HEK293 (cell line): ENCODE measurements at regions not wholly inside any gene's neighbourhood (a gene's known extent, or its start where the extent isn't known, plus 50 kb on each side); places are given as distances from the start of the nearest gene placed in this dataset.

Experiments used
- ATF2 ChIP-seq: fragments of 450-650 bp; formaldehyde crosslinking; IDR thresholded peaks from 2 replicates; pipeline ENCODE4 v1.5.1; 2016; ENCODE audit warnings: missing biosample characterization, missing genetic modification characterization, low read depth
- GFI1B ChIP-seq: fragments of 450-650 bp; formaldehyde crosslinking; IDR thresholded peaks from 2 replicates; pipeline ENCODE4 v1.5.1; 2016; ENCODE audit warnings: missing biosample characterization, missing genetic modification characterization
- GLI2 ChIP-seq: fragments of 450-650 bp; formaldehyde crosslinking; IDR thresholded peaks from 2 replicates; pipeline ENCODE4; 2017; ENCODE audit warnings: missing biosample characterization, missing genetic modification characterization, low read depth, borderline replicate concordance
- GLIS1 ChIP-seq: fragments of 450-650 bp; formaldehyde crosslinking; IDR thresholded peaks from 2 replicates; pipeline ENCODE4 v1.5.1; 2016; ENCODE audit warnings: missing biosample characterization, missing genetic modification characterization
- HIC1 ChIP-seq: fragments of 450-650 bp; formaldehyde crosslinking; IDR thresholded peaks from 2 replicates; pipeline ENCODE4 v1.5.1; 2016; ENCODE audit warnings: missing biosample characterization, missing genetic modification characterization
- INSM2 ChIP-seq: fragments of 450-650 bp; formaldehyde crosslinking; IDR thresholded peaks from 2 replicates; pipeline ENCODE4 v1.5.1; 2016; ENCODE audit warnings: missing biosample characterization, missing genetic modification characterization
- KLF7 ChIP-seq: fragments of 450-650 bp; formaldehyde crosslinking; IDR thresholded peaks from 2 replicates; pipeline ENCODE4 v1.5.1; 2016; ENCODE audit warnings: missing biosample characterization, missing genetic modification characterization, borderline replicate concordance
- KLF8 ChIP-seq: fragments of 450-650 bp; formaldehyde crosslinking; IDR thresholded peaks from 2 replicates; pipeline ENCODE4 v1.5.1; 2016; ENCODE audit warnings: missing biosample characterization, missing genetic modification characterization
- OSR2 ChIP-seq: fragments of 450-650 bp; formaldehyde crosslinking; IDR thresholded peaks from 2 replicates; pipeline ENCODE4 v1.5.1; 2016; ENCODE audit warnings: missing biosample characterization, missing genetic modification characterization
- OVOL3 ChIP-seq: fragments of 450-650 bp; formaldehyde crosslinking; IDR thresholded peaks from 2 replicates; pipeline ENCODE4 v1.5.1; 2016; ENCODE audit warnings: missing biosample characterization, missing genetic modification characterization
- PRDM10 ChIP-seq: fragments of 450-650 bp; formaldehyde crosslinking; IDR thresholded peaks from 2 replicates; pipeline ENCODE4 v1.5.1; 2016; ENCODE audit warnings: missing biosample characterization, missing genetic modification characterization
- SCRT1 ChIP-seq: fragments of 450-650 bp; formaldehyde crosslinking; IDR thresholded peaks from 2 replicates; pipeline ENCODE4 v1.5.1; 2016; ENCODE audit warnings: missing biosample characterization, missing genetic modification characterization, borderline replicate concordance
- SP2 ChIP-seq: fragments of 450-650 bp; formaldehyde crosslinking; IDR thresholded peaks from 2 replicates; pipeline ENCODE4 v1.5.1; 2016; ENCODE audit warnings: missing biosample characterization, missing genetic modification characterization
- SP7 ChIP-seq: fragments of 450-650 bp; formaldehyde crosslinking; IDR thresholded peaks from 2 replicates; pipeline ENCODE4 v1.5.1; 2016; ENCODE audit warnings: missing biosample characterization, missing genetic modification characterization
- WT1 ChIP-seq: fragments of 450-650 bp; formaldehyde crosslinking; IDR thresholded peaks from 2 replicates; pipeline ENCODE4 v1.5.1; 2016; ENCODE audit warnings: missing biosample characterization, missing genetic modification characterization
- ZBTB21 ChIP-seq: fragments of 450-650 bp; formaldehyde crosslinking; IDR thresholded peaks from 2 replicates; pipeline ENCODE4 v1.5.1; 2017; ENCODE audit warnings: missing biosample characterization, missing genetic modification characterization
- ZBTB44 ChIP-seq: fragments of 450-650 bp; IDR thresholded peaks from 2 replicates; pipeline ENCODE4 v1.5.1; 2018; ENCODE audit warnings: missing biosample characterization, mild to moderate bottlenecking, missing genetic modification characterization
- ZBTB48 ChIP-seq: fragments of 450-650 bp; formaldehyde crosslinking; IDR thresholded peaks from 2 replicates; pipeline ENCODE4 v1.5.1; 2016; ENCODE audit warnings: missing biosample characterization, missing genetic modification characterization
- ZNF10 ChIP-seq: fragments of 450-650 bp; formaldehyde crosslinking; IDR thresholded peaks from 2 replicates; pipeline ENCODE4 v1.5.1; 2017; ENCODE audit warnings: missing biosample characterization, missing genetic modification characterization
- ZNF184 ChIP-seq: fragments of 450-650 bp; IDR thresholded peaks from 2 replicates; pipeline ENCODE4 v1.5.1; 2018; ENCODE audit warnings: missing biosample characterization, mild to moderate bottlenecking, missing genetic modification characterization
- ZNF362 ChIP-seq: fragments of 450-650 bp; formaldehyde crosslinking; IDR thresholded peaks from 2 replicates; pipeline ENCODE4 v1.5.1; 2016; ENCODE audit warnings: missing biosample characterization, missing genetic modification characterization
- ZNF394 ChIP-seq: fragments of 450-650 bp; formaldehyde crosslinking; IDR thresholded peaks from 2 replicates; pipeline ENCODE4 v1.5.1; 2016; ENCODE audit warnings: missing biosample characterization, missing genetic modification characterization, mild to moderate bottlenecking, moderate library complexity, borderline replicate concordance
- ZNF449 ChIP-seq: fragments of 450-650 bp; formaldehyde crosslinking; IDR thresholded peaks from 2 replicates; pipeline ENCODE4 v1.5.1; 2017; ENCODE audit warnings: missing biosample characterization, mild to moderate bottlenecking, missing genetic modification characterization, moderate library complexity
- ZNF561 ChIP-seq: fragments of 450-650 bp; IDR thresholded peaks from 2 replicates; pipeline ENCODE4 v1.5.1; 2018; ENCODE audit warnings: missing biosample characterization, missing genetic modification characterization, borderline replicate concordance
- ZNF629 ChIP-seq: fragments of 450-650 bp; formaldehyde crosslinking; IDR thresholded peaks from 2 replicates; pipeline ENCODE4 v1.5.1; 2017; ENCODE audit warnings: missing biosample characterization, missing genetic modification characterization
- ZXDB ChIP-seq: fragments of 450-650 bp; formaldehyde crosslinking; IDR thresholded peaks from 2 replicates; pipeline ENCODE4 v1.5.1; 2016; ENCODE audit warnings: missing biosample characterization, missing genetic modification characterization

GRCh38 chr4:71111133-71111532, 117.7 kb downstream of the DCK start (continued):
- TF ChIP-seq ZNF362 (tag by site-specific recombination) (peak; percentile 72), SP2 (peak; percentile 7; the same call in 1 of the 2 replicates), SP7 (tag by site-specific recombination) (peak; percentile 84), WT1 (tag by site-specific recombination) (peak; percentile 90), KLF7 (tag by site-specific recombination) (peak; percentile 37; the same call in 1 of the 2 replicates), ZNF561 (tag by site-specific recombination) (peak; percentile 83), ZXDB (tag by site-specific recombination) (peak; percentile 85), PRDM10 (tag by site-specific recombination) (peak; percentile 21; the same call in 1 of the 2 replicates), HIC1 (tag by site-specific recombination) (peak; percentile 81), GLI2 (tag by site-specific recombination) (peak; percentile 88), ZBTB21 (tag by site-specific recombination) (0 out of 2 replicates have a peak, but pooled peaks have one; percentile 41), ATF2 (tag by site-specific recombination) (peak; percentile 38; the same call in 1 of the 2 replicates), ZNF449 (tag by site-specific recombination) (peak; percentile 16; the same call in 1 of the 2 replicates), ZBTB48 (0 out of 2 replicates have a peak, but pooled peaks have one; percentile 25), ZNF394 (tag by site-specific recombination) (peak; percentile 59; the same call in 1 of the 2 replicates), ZBTB44 (tag by site-specific recombination) (peak; percentile 96), GFI1B (tag by site-specific recombination) (0 out of 2 replicates have a peak, but pooled peaks have one; percentile 23), ZNF10 (peak; percentile 64), GLIS1 (tag by site-specific recombination) (peak; percentile 66), SCRT1 (tag by site-specific recombination) (peak; percentile 11; the same call in 1 of the 2 replicates), ZNF184 (tag by site-specific recombination) (peak; percentile 54; the same call in 1 of the 2 replicates), ZNF629 (tag by site-specific recombination) (peak; percentile 90), INSM2 (tag by site-specific recombination) (peak; percentile 96), KLF8 (tag by site-specific recombination) (peak; percentile 80), OVOL3 (0 out of 2 replicates have a peak, but pooled peaks have one; percentile 51), OSR2 (tag by site-specific recombination) (peak; percentile 96)
